ENCODE measurements at regions not wholly inside any gene's neighbourhood (a gene's known extent, or its start where the extent isn't known, plus 50 kb on each side); places are given as distances from the start of the nearest gene placed in this dataset.
A peak's percentile ranks its signal among the peaks of the same experiment; 100 is the strongest.

GRCh38 chr2:7392076-7392787, 475.0 kb downstream of the RNF144A start:
- no peak for DNase-seq

- DNase-seq = no peak
These were observed 477.0 kb downstream of the RNF144A start for GRCh38 chr2:7394195-7394594.

GRCh38 chr2:7400628-7401027, 483.4 kb downstream of the RNF144A start:
- no peak for DNase-seq

- DNase-seq = no peak
These were observed 486.0 kb downstream of the RNF144A start for GRCh38 chr2:7403092-7403775.

GRCh38 chr2:7405861-7406715, 488.9 kb downstream of the RNF144A start:
- DNase-seq = no peak

GRCh38 chr2:7407001-7407400, 489.8 kb downstream of the RNF144A start:
- DNase-seq = no peak

- no peak for DNase-seq
These were observed 490.9 kb downstream of the RNF144A start for GRCh38 chr2:7407906-7408680.

GRCh38 chr2:7411691-7412090, 494.5 kb downstream of the RNF144A start:
- no peak for DNase-seq

- DNase-seq = no peak
These were observed 500.9 kb downstream of the RNF144A start for GRCh38 chr2:7417845-7418742.

- no peak for DNase-seq
These were observed 502.0 kb downstream of the RNF144A start for GRCh38 chr2:7419186-7419585.

GRCh38 chr2:7419814-7420311, 502.7 kb downstream of the RNF144A start:
- DNase-seq = no peak

GRCh38 chr2:7420530-7420929, 503.3 kb downstream of the RNF144A start:
- no peak for DNase-seq

GRCh38 chr2:7424481-7424880, 507.3 kb downstream of the RNF144A start:
- DNase-seq = no peak

GRCh38 chr2:7427293-7428060, 510.3 kb downstream of the RNF144A start:
- no peak for DNase-seq

- no peak for DNase-seq
These were observed 511.4 kb downstream of the RNF144A start for GRCh38 chr2:7428454-7429204.

- no peak for DNase-seq
These were observed 512.5 kb downstream of the RNF144A start for GRCh38 chr2:7429733-7430132.

GRCh38 chr2:7430421-7430868, 513.2 kb downstream of the RNF144A start:
- DNase-seq = no peak

- DNase-seq = peak; percentile 40
These were observed 513.8 kb downstream of the RNF144A start for GRCh38 chr2:7430869-7431641.

GRCh38 chr2:7432436-7432835, 515.2 kb downstream of the RNF144A start:
- DNase-seq = no peak
